IgD-negative memory B cell (primary cell): ENCODE measurements at regions not wholly inside any gene's neighbourhood (a gene's known extent, or its start where the extent isn't known, plus 50 kb on each side); places are given as distances from the start of the nearest gene placed in this dataset.
"Not testable (repeated sequence)": the region's sequence is repeated elsewhere in the genome, so short reads cannot be mapped to it uniquely, and the experiment has no call there.

ENCODE experiments used
- H3K27ac Mint-ChIP-seq, 3 donors: one replicate each; pipeline ENCODE4 v1.8.0; 2020 to 2022; ENCODE audit warnings: mild to moderate bottlenecking in 3 of 3, mixed read lengths in 3 of 3, moderate library complexity in 1 of 3
- H3K27me3 Mint-ChIP-seq: one replicate; pipeline ENCODE4 v1.8.0; 2021; ENCODE audit warnings: mixed read lengths
- H3K36me3 Mint-ChIP-seq: one replicate; pipeline ENCODE4 v1.8.0; 2020; ENCODE audit warnings: mild to moderate bottlenecking, mixed read lengths
- H3K4me1 Mint-ChIP-seq, 3 donors: one replicate each; pipeline ENCODE4 v1.8.0; 2020 to 2022; ENCODE audit warnings: mixed read lengths in 3 of 3, mild to moderate bottlenecking in 1 of 3
- H3K4me3 Mint-ChIP-seq, 4 donors: one replicate each; pipeline ENCODE4 v1.8.0; 2020 to 2022; ENCODE audit warnings: mild to moderate bottlenecking in 4 of 4, mixed read lengths in 4 of 4, moderate library complexity in 3 of 4
- H3K9me3 Mint-ChIP-seq, 3 donors: one replicate each; pipeline ENCODE4 v1.8.0; 2020 to 2021; ENCODE audit warnings: mixed read lengths in 3 of 3, mild to moderate bottlenecking in 1 of 3

DNA sequence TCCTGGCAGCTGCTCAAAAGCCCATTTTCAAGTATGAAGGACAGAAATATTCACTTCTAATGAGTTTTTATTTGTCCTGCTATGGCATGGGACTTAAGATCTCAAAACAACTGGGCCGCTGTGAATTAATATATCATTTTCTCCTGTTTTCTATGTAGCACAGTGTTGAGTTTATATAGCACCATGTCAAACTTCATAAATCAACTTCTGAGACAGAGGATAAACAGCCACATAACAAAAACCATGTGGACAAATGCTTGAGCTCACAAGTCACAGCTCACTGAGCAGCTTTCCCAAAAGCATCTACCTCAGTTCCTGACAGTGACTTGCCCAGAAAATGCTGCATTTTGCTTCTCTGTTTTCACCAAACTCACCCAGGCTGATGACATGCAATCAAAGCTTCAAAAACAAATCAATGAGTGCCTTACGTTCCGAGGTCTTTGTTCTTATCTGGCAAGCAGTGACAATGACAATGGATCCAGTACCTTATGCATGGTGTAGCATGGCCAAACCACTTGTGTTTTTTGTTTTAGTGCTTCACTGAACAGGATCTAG is 722.6 kb downstream of the LRRIQ3 start:
- no peaks in the 10 kb centered on the region for H3K9me3 Mint-ChIP-seq
- H3K4me3 Mint-ChIP-seq, result no peak overlapping the region
- H3K36me3 Mint-ChIP-seq, result no peaks in the 10 kb centered on the region
- H3K4me1 Mint-ChIP-seq, result no peaks in the 10 kb centered on the region
- no peaks in the 10 kb centered on the region for H3K27me3 Mint-ChIP-seq
- no peak overlapping the region for H3K27ac Mint-ChIP-seq

DNA sequence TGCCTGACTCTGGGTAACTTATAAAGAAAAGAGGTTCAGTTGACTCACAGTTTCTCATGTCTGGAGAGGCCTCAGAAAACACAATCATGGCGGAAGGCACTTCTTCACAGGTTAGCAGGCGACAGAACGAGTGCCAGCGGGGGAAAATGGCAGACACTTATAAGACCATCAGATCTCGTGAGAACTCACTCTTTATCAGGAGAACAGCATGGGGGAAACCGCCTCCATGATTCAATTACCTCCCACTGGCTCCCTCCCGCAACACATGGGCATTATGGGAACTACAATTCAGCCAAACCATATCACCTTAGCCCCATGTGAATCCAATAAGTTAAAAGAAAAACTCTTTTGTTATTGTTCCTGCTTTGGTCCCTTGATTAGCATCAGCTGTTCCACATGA is 725.2 kb downstream of the LRRIQ3 start:
- H3K27ac Mint-ChIP-seq, result no peak overlapping the region
- H3K27me3 Mint-ChIP-seq, result no peaks in the 10 kb centered on the region
- H3K4me1 Mint-ChIP-seq, result no peaks in the 10 kb centered on the region
- H3K9me3 Mint-ChIP-seq, result no peaks in the 10 kb centered on the region
- no peaks in the 10 kb centered on the region for H3K36me3 Mint-ChIP-seq
- no peak overlapping the region for H3K4me3 Mint-ChIP-seq

DNA sequence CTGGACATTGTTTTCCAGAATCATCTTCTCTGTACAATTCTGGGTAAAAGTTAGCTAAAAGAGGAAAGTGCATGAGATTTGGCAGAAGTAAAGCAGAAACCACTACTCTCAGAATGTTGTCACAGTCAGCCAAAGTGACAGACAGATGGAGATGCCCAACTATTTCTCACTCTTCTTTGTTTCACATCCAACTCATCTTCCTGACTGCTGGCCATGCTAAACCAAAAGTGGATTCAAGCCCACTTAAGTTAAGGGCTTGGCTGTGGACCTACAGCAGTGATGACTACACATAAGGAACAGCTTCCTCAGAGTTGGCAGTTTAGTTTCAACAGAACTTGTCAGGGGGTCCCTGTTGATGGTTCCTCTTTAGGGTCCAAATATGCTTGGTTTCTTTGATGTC is 730.2 kb downstream of the LRRIQ3 start:
- Mint-ChIP-seq H3K27ac (no peak overlapping the region), H3K27me3 (no peaks in the 10 kb centered on the region), H3K4me1 (no peaks in the 10 kb centered on the region), H3K9me3 (peaks cover 0 to 2% (median 0%) of the 10 kb centered on the region in 3 donors), H3K4me3 (no peak overlapping the region), H3K36me3 (no peaks in the 10 kb centered on the region)

DNA sequence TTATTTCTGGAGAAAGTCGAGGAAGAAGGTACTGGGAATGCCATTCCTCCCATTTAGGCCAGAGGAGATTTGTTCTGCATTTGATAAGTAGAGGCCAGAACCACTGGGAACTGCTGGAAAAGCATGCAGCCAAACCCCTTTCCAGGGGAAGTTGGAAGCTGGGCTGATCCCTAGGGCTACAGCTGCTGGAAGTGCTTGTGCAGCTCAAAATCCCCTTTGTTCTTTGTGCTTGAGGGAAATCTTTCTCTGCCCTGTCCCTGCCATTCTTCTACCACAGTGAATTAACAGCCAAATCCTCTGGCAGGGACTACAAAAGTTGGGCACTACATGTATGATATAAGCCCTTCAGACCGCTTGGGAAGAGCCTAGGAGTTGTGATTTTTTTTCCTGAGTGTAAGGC is 734.1 kb downstream of the LRRIQ3 start:
- Mint-ChIP-seq H3K36me3 (no peaks in the 10 kb centered on the region), H3K27me3 (no peaks in the 10 kb centered on the region), H3K27ac (no peak overlapping the region), H3K4me1 (no peaks in the 10 kb centered on the region), H3K9me3 (peaks cover 0 to 2% (median 2%) of the 10 kb centered on the region in 3 donors), H3K4me3 (no peak overlapping the region)

DNA sequence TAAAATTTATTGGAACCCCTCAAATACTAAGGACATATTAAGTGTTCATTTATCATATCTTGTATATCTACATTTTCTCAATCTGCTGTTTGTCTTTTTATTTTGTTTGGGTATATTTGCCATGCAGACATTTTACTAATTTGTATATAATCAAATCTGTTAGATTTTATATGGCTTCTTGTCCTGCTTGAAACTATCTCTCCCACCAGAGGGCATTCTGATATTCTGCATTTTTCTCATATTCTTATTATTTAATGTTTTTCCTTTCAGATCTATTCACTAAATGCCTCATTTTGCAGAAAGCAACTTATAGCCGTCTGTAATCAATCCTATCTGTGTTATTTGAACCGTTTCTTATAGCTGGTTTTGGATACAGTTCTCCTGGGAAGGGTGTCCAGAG is 745.5 kb downstream of the LRRIQ3 start:
- Mint-ChIP-seq H3K9me3 (peaks cover 0 to 1% (median 0%) of the 10 kb centered on the region in 3 donors), H3K4me1 (no peaks in the 10 kb centered on the region), H3K4me3 (no peak overlapping the region), H3K27ac (no peak overlapping the region), H3K36me3 (no peaks in the 10 kb centered on the region), H3K27me3 (no peaks in the 10 kb centered on the region)

DNA sequence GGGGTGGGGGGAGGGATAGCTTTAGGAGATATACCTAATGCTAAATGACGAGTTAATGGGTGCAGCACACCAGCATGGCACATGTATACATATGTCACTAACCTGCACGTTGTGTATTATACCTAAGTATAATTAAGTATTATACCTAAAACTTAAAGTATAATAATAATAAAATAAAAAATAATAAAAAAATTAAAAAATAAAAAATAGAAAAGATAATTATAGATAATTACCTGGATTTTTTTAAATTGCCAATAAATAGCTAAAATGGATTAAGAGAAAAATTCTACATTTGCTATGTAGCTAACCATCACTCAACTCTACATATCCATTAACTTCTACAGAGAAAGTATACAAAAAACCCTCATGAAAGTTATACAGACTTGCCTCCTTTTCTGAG is 747.3 kb downstream of the LRRIQ3 start:
- H3K4me3 Mint-ChIP-seq, H3K36me3 Mint-ChIP-seq, H3K27ac Mint-ChIP-seq, H3K27me3 Mint-ChIP-seq, H3K9me3 Mint-ChIP-seq, H3K4me1 Mint-ChIP-seq: not testable (repeated sequence)

DNA sequence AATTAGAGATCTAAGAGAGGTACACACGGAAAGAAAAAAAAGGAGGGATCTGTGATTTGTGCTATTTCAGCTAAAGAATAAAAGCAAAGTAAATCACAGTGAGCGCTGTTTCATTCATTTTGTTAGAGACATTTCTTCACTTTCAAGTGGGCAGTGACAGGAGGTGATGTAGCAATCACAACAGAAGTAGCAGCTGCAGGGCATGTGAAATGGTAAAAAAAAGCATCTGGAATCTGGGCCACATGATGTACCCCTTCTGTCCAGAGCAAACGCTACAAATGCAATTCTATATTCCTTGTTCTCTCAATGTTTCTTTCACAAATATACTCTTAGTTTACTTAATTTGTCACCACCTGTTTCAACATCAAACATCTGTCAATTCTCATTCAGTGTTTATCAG is 786.5 kb downstream of the LRRIQ3 start:
- Mint-ChIP-seq H3K27ac (no peak overlapping the region), H3K4me3 (no peak overlapping the region), H3K27me3 (no peaks in the 10 kb centered on the region), H3K36me3 (no peaks in the 10 kb centered on the region), H3K4me1 (no peaks in the 10 kb centered on the region), H3K9me3 (peaks cover 0 to 3% (median 1%) of the 10 kb centered on the region in 3 donors)

DNA sequence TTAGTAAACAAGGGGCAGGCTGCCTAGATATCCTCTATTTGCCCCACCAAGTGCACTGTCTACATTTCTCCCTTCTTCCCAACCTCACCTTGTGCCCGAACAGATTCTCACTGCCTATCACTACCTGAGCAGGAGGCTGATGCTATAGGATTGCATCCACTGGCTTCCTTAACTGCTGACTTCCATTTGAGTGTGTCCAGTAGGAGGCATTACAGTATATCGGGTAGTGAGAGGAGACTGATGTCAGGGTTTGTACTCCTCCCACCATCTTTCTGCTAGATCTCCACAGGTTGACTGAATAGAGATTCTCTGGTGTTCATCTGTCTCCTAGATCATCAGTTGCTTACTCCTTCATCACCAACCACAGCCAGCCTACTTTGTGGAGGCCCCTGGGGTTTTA is 796.3 kb downstream of the LRRIQ3 start:
- H3K36me3 Mint-ChIP-seq, result no peaks in the 10 kb centered on the region
- no peaks in the 10 kb centered on the region for H3K27me3 Mint-ChIP-seq
- no peak overlapping the region for H3K27ac Mint-ChIP-seq
- no peak overlapping the region for H3K4me3 Mint-ChIP-seq
- no peaks in the 10 kb centered on the region for H3K4me1 Mint-ChIP-seq
- peaks cover 0 to 4% (median 2%) of the 10 kb centered on the region in 3 donors for H3K9me3 Mint-ChIP-seq

DNA sequence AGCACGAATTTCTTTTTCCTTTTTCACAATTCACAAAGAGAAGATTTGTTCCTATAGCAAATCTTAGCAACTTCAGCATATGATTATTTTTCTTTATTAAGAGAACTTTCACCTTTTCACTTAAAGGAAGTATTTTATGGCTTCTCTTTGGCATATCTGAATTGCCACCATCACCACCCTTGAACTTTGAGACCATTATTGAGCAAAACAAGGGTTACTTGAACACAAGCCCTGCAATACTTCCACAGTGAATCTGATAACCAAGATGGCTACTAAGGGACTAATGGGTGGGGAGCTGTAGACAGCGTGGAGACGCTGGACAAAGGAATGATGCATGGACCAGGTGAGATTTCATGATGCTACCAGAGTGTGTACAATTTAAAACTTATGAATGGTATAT is 815.0 kb downstream of the LRRIQ3 start:
- no peak overlapping the region for H3K27ac Mint-ChIP-seq

DNA sequence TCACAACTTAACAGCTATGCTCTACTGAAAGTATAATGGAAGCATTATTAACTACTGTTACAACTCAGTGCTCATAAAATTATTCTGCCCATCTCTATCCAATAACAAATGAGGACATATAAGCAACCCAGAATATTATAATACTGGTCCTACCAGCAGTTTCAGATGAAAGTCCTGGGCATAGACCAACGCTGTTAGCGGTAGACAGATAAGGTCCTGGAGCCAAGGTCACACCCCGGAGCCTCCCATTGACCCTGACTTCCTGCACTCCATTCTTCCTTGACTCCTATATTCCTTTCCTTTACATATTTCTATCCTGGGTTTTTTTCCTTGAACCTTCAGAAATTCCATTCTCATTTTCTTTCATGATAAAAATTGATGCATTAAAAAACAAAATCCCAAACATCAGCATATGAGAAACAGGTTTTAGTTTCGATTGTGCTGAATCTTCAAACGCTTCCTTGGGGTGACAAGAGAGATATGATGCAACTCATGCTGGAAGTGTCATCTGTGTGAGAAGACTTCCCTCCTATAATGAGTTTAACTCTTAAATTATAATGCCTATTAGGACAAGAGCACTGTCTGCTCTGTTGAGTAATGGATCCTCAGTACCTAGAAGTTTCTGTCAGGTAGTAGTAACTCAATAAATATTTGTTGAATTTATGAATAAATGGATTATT is 831.1 kb downstream of the LRRIQ3 start:
- Mint-ChIP-seq H3K4me1 (no peaks in the 10 kb centered on the region), H3K9me3 (peaks cover 0 to 3% (median 0%) of the 10 kb centered on the region in 3 donors), H3K27me3 (no peaks in the 10 kb centered on the region), H3K4me3 (no peak overlapping the region), H3K36me3 (no peaks in the 10 kb centered on the region), H3K27ac (no peak overlapping the region)

More for the DNA sequence above, 815.0 kb downstream of the LRRIQ3 start:
- H3K36me3 Mint-ChIP-seq, result no peaks in the 10 kb centered on the region
- no peaks in the 10 kb centered on the region for H3K27me3 Mint-ChIP-seq
- no peaks in the 10 kb centered on the region for H3K4me1 Mint-ChIP-seq
- no peak overlapping the region for H3K4me3 Mint-ChIP-seq
- peaks cover 3 to 5% (median 4%) of the 10 kb centered on the region in 3 donors for H3K9me3 Mint-ChIP-seq

DNA sequence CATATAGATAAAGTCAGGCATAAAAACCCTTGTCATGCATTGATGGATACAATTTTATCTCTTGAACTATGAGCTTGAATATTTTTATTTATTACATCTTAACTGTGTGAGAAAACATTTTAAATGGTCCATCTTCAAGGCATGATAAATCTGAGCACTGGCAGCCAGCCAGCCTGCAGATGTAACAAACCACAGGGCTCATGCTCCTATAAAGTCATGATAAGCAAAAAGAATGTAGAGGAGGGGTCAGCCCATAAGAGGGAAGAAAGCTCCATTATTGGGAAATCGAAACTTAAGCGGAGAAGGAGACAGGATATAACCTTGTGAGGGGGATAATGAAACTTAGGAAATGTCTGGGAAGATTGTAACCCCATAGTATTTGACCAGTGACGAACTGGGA is 839.0 kb downstream of the LRRIQ3 start:
- H3K4me3 Mint-ChIP-seq, result no peak overlapping the region
- no peaks in the 10 kb centered on the region for H3K36me3 Mint-ChIP-seq
- peaks cover 2 to 11% (median 4%) of the 10 kb centered on the region in 3 donors for H3K9me3 Mint-ChIP-seq
- no peak overlapping the region for H3K27ac Mint-ChIP-seq
- H3K27me3 Mint-ChIP-seq, result no peaks in the 10 kb centered on the region
- H3K4me1 Mint-ChIP-seq, result no peaks in the 10 kb centered on the region

DNA sequence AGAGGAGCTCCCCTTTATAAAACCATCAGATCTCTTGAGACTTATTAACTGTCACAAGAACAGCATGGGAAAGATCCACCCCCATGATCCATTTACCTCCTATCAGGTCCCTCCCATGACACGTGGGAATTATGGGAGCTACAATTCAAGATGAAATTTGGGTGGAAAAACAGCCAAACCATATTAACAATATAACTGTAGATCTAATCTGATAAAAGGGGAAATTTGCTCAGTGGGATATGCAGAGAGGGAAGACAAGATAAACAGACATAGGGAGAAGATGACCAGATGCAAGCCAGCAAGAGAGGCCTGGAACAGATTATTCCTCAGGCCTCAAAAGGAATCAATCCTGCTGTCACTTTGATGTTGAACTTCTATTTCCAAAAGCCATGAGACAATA is 841.5 kb downstream of the LRRIQ3 start:
- Mint-ChIP-seq H3K4me3 (no peak overlapping the region), H3K27ac (no peak overlapping the region), H3K36me3 (no peaks in the 10 kb centered on the region), H3K27me3 (no peaks in the 10 kb centered on the region), H3K9me3 (peaks cover 2 to 13% (median 6%) of the 10 kb centered on the region in 3 donors), H3K4me1 (no peaks in the 10 kb centered on the region)

DNA sequence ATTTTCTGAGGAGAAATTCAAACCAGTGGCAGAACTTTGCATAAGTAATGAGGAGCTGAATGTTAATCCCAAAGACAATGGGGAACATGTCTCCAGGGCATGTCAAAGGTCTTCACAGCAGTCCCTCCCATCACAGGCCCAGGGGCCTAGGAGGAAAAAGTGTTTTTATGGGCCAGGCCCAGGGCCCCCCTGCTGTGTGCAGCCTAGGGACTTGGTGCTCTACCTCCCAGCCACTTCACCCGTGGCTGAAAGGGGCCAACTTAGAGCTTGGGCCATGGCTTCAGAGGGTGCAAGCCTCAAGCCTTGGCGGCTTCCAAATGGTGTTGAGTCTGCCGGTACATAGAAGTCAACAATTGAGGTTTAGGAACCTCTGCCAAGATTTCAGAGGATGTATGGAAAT is 854.0 kb downstream of the LRRIQ3 start:
- Mint-ChIP-seq H3K36me3 (no peaks in the 10 kb centered on the region), H3K27ac (no peak overlapping the region), H3K4me1 (no peaks in the 10 kb centered on the region), H3K4me3 (no peak overlapping the region), H3K27me3 (no peaks in the 10 kb centered on the region), H3K9me3 (peaks cover 0 to 4% (median 2%) of the 10 kb centered on the region in 3 donors)

DNA sequence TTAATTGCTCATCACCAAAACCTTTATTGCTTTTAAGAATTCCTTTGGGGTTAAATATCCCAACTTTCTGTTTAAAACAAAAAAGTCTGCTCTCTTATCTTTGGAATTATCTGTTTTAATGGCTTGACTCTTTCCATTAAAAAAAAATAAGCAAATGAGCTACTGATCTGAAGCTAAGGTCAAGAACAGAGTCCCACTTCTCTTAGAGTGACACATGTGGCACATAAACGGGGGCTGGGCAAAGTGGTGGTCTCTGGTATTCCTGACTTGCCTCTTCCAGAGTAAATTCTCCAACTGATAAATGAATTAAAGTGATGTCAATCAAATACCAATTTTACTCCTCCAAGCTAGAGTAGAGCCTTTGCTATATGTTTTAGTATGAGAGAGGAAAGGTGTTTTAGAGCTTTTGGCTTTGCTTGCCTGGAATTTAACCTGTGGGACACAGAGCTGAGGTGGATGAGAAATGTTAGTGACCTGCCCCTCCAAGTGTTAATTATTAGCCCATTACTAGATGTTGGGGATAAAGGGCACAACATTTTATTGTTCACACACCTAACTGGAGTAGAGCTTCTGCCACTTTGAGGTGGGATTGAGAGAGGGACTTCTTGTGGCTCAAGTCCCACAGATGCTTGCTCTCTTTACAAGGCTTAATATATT is 864.0 kb downstream of the LRRIQ3 start:
- Mint-ChIP-seq H3K4me1 (peaks cover 0 to 2% (median 0%) of the 10 kb centered on the region in 3 donors), H3K4me3 (no peak overlapping the region), H3K9me3 (peaks cover 0 to 14% (median 8%) of the 10 kb centered on the region in 3 donors), H3K27me3 (no peaks in the 10 kb centered on the region), H3K27ac (no peak overlapping the region), H3K36me3 (peaks cover 2% of the 10 kb centered on the region)

DNA sequence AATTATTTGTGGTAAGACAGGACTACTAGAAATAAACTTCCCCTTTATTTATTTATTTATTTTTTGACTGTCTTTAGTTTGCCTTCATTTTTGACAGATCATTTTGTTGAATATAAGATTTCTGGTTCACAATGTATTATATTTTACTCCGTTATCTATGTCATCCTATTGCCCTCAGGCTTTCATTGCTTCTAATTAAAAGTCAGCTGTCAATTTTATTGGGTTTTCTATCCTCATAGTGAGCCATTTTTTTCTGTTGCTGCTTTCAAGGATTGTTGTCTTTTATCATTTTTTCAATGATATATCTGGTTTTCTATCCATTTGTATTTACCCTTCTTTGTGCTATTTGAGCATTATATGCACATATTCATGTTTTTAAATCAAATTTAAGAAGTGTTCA is 866.2 kb downstream of the LRRIQ3 start:
- Mint-ChIP-seq H3K27ac (no peak overlapping the region), H3K9me3 (peaks cover 4 to 14% (median 8%) of the 10 kb centered on the region in 3 donors), H3K27me3 (no peaks in the 10 kb centered on the region), H3K4me3 (no peak overlapping the region), H3K36me3 (peaks cover 2% of the 10 kb centered on the region), H3K4me1 (peaks cover 0 to 1% (median 0%) of the 10 kb centered on the region in 3 donors)

DNA sequence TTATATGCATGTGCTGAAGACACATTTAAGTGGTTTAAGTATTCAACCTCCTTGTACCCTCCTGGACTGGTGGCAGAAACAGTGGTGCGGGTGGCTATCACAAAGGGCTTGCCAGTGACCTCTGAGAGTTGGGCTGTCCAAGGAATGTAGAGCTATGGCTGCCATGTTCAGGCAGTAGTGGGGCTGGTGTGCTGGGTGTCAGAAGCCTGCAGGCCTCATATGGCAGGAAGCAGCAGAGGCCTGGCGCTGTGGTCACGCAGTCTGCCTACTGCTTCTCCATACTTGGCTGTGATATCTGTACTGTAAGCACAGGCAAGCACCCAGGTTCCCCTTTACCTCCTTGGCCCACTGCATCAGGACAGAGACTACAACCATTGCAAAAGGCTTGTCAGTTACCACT is 870.0 kb downstream of the LRRIQ3 start:
- peaks cover 0 to 1% (median 0%) of the 10 kb centered on the region in 3 donors for H3K4me1 Mint-ChIP-seq
- no peak overlapping the region for H3K27ac Mint-ChIP-seq
- H3K36me3 Mint-ChIP-seq, result peaks cover 3% of the 10 kb centered on the region
- H3K4me3 Mint-ChIP-seq, result peak overlapping the region in 1 of 4 donors; percentile 5
- peaks cover 3 to 14% (median 4%) of the 10 kb centered on the region in 3 donors for H3K9me3 Mint-ChIP-seq
- no peaks in the 10 kb centered on the region for H3K27me3 Mint-ChIP-seq
